ENCODE measurements at regions not wholly inside any gene's neighbourhood (a gene's known extent, or its start where the extent isn't known, plus 50 kb on each side); places are given as distances from the start of the nearest gene placed in this dataset.

GRCh38 chr12:67539329-67539728 is 109.2 kb upstream of the DYRK2 start:
- TF ChIP-seq POLR2A (IDR thresholded peaks at IDR 0.05), result no peak
- TF ChIP-seq CTCF (IDR thresholded peaks at IDR 0.05), result no peak
- no peak for TF ChIP-seq POLR2AphosphoS5 (IDR thresholded peaks at IDR 0.05; ENCODE audit: insufficient read depth in 1 of 2, low read depth in 1 of 2)
